ENCODE measurements at regions not wholly inside any gene's neighbourhood (a gene's known extent, or its start where the extent isn't known, plus 50 kb on each side); places are given as distances from the start of the nearest gene placed in this dataset.

DNA sequence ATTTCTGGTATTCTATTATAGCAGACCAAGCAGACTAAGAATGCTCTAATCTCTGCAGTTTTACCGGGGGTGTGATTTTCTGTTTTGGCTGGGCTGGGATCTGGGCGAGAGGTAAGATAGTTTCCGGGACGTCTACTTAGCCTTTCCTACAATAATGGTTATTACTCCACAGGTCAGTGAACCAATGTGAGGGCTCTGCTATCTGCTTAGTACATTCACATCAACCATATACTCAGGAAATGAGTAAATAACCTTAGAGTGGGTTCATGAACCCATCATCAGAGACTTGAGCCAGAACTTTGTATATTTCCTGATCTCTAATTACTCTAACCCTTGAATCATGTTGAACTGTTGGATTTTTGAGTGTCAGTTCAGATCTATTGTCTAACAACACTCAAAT lies 90.1 kb upstream of the NOL4 start:
- FAIRE-seq, result no peak
- TF ChIP-seq CHD1 (IDR thresholded peaks at IDR 0.05; ENCODE audit: low read depth, low read length) (no peak), ATF3 (IDR thresholded peaks at IDR 0.05; ENCODE audit: borderline replicate concordance, extremely low read depth, low read depth, low read length) (no peak), ZBTB4 (CRISPR knock-in tag; IDR thresholded peaks at IDR 0.05) (no peak), NKRF (conservative IDR thresholded peaks at IDR 0.05) (no peak), ATF7 (IDR thresholded peaks at IDR 0.05; ENCODE audit: low read depth) (no peak), IRF4 (IDR thresholded peaks at IDR 0.05; ENCODE audit: low read depth, low read length) (no peak), JUNB (IDR thresholded peaks at IDR 0.05) (no peak), TARDBP (IDR thresholded peaks at IDR 0.05; ENCODE audit: borderline replicate concordance) (no peak), TAF1 (IDR thresholded peaks at IDR 0.05; ENCODE audit: borderline replicate concordance, low read depth, low read length) (no peak), ZBED1 (IDR thresholded peaks at IDR 0.05; ENCODE audit: borderline replicate concordance) (no peak), NR2F1 (conservative IDR thresholded peaks at IDR 0.05) (no peak), TBL1XR1 (IDR thresholded peaks at IDR 0.05; ENCODE audit: low read depth, low read length) (no peak), USF2 (IDR thresholded peaks at IDR 0.05; ENCODE audit: borderline replicate concordance, low read depth, low read length) (no peak), GATAD2B (conservative IDR thresholded peaks at IDR 0.05; ENCODE audit: low read depth) (no peak), KLF5 (IDR thresholded peaks at IDR 0.05; ENCODE audit: partially characterized antibody) (no peak), HCFC1 (IDR thresholded peaks at IDR 0.05; ENCODE audit: low read length) (no peak), BHLHE40 (IDR thresholded peaks at IDR 0.05; ENCODE audit: borderline replicate concordance in 1 of 2, low read depth in 2 of 2, low read length in 1 of 2) (no peak), POLR2AphosphoS5 (IDR thresholded peaks at IDR 0.05; ENCODE audit: low read length) (no peak)
- TF ChIP-seq, protein P1, sequence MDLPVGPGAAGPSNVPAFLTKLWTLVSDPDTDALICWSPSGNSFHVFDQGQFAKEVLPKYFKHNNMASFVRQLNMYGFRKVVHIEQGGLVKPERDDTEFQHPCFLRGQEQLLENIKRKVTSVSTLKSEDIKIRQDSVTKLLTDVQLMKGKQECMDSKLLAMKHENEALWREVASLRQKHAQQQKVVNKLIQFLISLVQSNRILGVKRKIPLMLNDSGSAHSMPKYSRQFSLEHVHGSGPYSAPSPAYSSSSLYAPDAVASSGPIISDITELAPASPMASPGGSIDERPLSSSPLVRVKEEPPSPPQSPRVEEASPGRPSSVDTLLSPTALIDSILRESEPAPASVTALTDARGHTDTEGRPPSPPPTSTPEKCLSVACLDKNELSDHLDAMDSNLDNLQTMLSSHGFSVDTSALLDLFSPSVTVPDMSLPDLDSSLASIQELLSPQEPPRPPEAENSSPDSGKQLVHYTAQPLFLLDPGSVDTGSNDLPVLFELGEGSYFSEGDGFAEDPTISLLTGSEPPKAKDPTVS (IDR thresholded peaks at IDR 0.05; ENCODE audit: low read depth, low read length), result no peak

More for the DNA sequence above, 90.1 kb upstream of the NOL4 start:
- ChIA-PET CTCF (interaction anchor here (11.5 kb wide), 1 partner anchor 192 kb away, joined by 341 read pairs; no protein-coding TSS in a partner anchor), RAD21 (ENCODE audit: unreplicated experiment) (interaction anchor here (3.7 kb wide), 1 partner anchor 191 kb away, joined by 38 read pairs; no protein-coding TSS in a partner anchor), SMC1A (ENCODE audit: uncharacterized antibody, unreplicated experiment) (interaction anchor here (1.3 to 12.6 kb wide), 4 partner anchors 10 to 476 kb away, joined by 6 to 301 read pairs (median 10); no protein-coding TSS in a partner anchor), POLR2A (interaction anchor here (1.1 to 2.7 kb wide), 2 partner anchors 15 to 22 kb away, joined by 3 to 16 read pairs; no protein-coding TSS in a partner anchor)
- Histone ChIP-seq H3K9ac (ENCODE audit: control insufficient read depth, insufficient read depth, low read length) (no peak overlapping the region), H3K4me1 (ENCODE audit: control insufficient read depth, insufficient read depth, low read length) (no peaks in the 10 kb centered on the region), H3K79me2 (ENCODE audit: control insufficient read depth, insufficient read depth, low read length) (no peaks in the 10 kb centered on the region), H3K27me3 (replicated peaks in 1 of 2; ENCODE audit: control insufficient read depth in 2 of 2, insufficient read depth in 2 of 2, low read length in 1 of 2) (no peaks in the 10 kb centered on the region), H3K36me3 (ENCODE audit: control insufficient read depth in 2 of 2, insufficient read depth in 2 of 2, low read length in 1 of 2) (no peaks in the 10 kb centered on the region), H3K27ac (ENCODE audit: control insufficient read depth, insufficient read depth) (no peak overlapping the region), H3K4me2 (ENCODE audit: control insufficient read depth, insufficient read depth) (no peak overlapping the region), H2AFZ (ENCODE audit: control insufficient read depth, low read depth, low read length) (no peak overlapping the region), H3K9me3 (replicated peaks; ENCODE audit: control insufficient read depth, insufficient read depth, low read length) (no peaks in the 10 kb centered on the region; the same call in 2 of the 3 replicates), H3K4me3 (no peak overlapping the region), H4K20me1 (ENCODE audit: control insufficient read depth, insufficient read depth) (no peaks in the 10 kb centered on the region)
- DNase-seq (ENCODE audit: low read depth, low spot score) (no peak), ATAC-seq (no peak)
- BruUV-seq (replicated peaks), result no TSS peak
- intact Hi-C loops (cut with micrococcal nuclease; ENCODE audit: unreplicated experiment) (no loop called here), in situ Hi-C loops (cut with MboI) (no loop called here)
- WGBS (ENCODE audit: insufficient coverage, insufficient replicate concordance, low lambda C conversion rate, missing lambda C conversion rate), result 32% methylated on average over 4 of the region's 4 CpGs

Measured in GM12878 (cell line).